HPDE6-E6E7 (cell line): ENCODE measurements at regions not wholly inside any gene's neighbourhood (a gene's known extent, or its start where the extent isn't known, plus 50 kb on each side); places are given as distances from the start of the nearest gene placed in this dataset.
A peak's percentile ranks its signal among the peaks of the same experiment; 100 is the strongest.

Experiments
- DNase-seq: peaks from one replicate; pipeline ENCODE4 v3.0.0; 2011; ENCODE audit warnings: missing footprints; ENCODE audit errors: extremely low spot score

- DNase-seq: no peak
Measured at GRCh38 chr6:143595251-143596036, 82.3 kb upstream of the PHACTR2 start.

GRCh38 chr6:143594647-143595046 lies 83.1 kb upstream of the PHACTR2 start:
- DNase-seq: no peak

GRCh38 chr6:143592335-143592734 lies 80.8 kb upstream of the FUCA2 start:
- peak; percentile 12 for DNase-seq

- no peak for DNase-seq
Measured at GRCh38 chr6:143591441-143591840, 79.9 kb upstream of the FUCA2 start.

GRCh38 chr6:143589162-143589561 lies 77.6 kb upstream of the FUCA2 start:
- no peak for DNase-seq

GRCh38 chr6:143586557-143586956 lies 75.0 kb upstream of the FUCA2 start:
- DNase-seq: no peak

- DNase-seq: no peak
Measured at GRCh38 chr6:143585716-143586115, 74.2 kb upstream of the FUCA2 start.

GRCh38 chr6:143585241-143585640 lies 73.7 kb upstream of the FUCA2 start:
- no peak for DNase-seq

GRCh38 chr6:143583542-143584327 lies 72.2 kb upstream of the FUCA2 start:
- no peak for DNase-seq

GRCh38 chr6:143581835-143582480 lies 70.4 kb upstream of the FUCA2 start:
- no peak for DNase-seq

- no peak for DNase-seq
Measured at GRCh38 chr6:143579703-143580102, 68.2 kb upstream of the FUCA2 start.

GRCh38 chr6:143578054-143578453 lies 66.5 kb upstream of the FUCA2 start:
- no peak for DNase-seq

- DNase-seq: no peak
Measured at GRCh38 chr6:143575901-143576426, 64.4 kb upstream of the FUCA2 start.

GRCh38 chr6:143575440-143575839 lies 63.9 kb upstream of the FUCA2 start:
- DNase-seq: peak; percentile 77

- DNase-seq: no peak
Measured at GRCh38 chr6:143570147-143570853, 58.8 kb upstream of the FUCA2 start.

- no peak for DNase-seq
Measured at GRCh38 chr6:143569040-143569439, 57.5 kb upstream of the FUCA2 start.

- no peak for DNase-seq
Measured at GRCh38 chr6:143564484-143565017, 53.0 kb upstream of the FUCA2 start.

- no peak for DNase-seq
Measured at GRCh38 chr6:143562143-143562542, 50.6 kb upstream of the FUCA2 start.
